OCI-LY3 (cell line): ENCODE measurements at regions not wholly inside any gene's neighbourhood (a gene's known extent, or its start where the extent isn't known, plus 50 kb on each side); places are given as distances from the start of the nearest gene placed in this dataset.
A peak's percentile ranks its signal among the peaks of the same experiment; 100 is the strongest.

Experiments
- H2AFZ ChIP-seq: fragments of 200-600, 300-600 bp; shearing (Covaris generic); 2 replicates; pipeline ENCODE4 v1.6.0; 2014; ENCODE audit warnings: antibody characterized with exemption, low read depth, low read length
- H3K27ac ChIP-seq: fragments of 200-600, 300-600 bp; sonication (generic); 2 replicates; pipeline ENCODE4 v1.5.1; 2014; ENCODE audit warnings: mild to moderate bottlenecking, low read length, moderate library complexity, mixed read lengths
- H3K27me3 ChIP-seq: fragments of 200-600, 300-600 bp; sonication (generic); 2 replicates; pipeline ENCODE4 v1.6.1; 2014; ENCODE audit warnings: low read depth, low read length, mixed read lengths
- H3K36me3 ChIP-seq: fragments of 200-600, 300-600 bp; sonication (generic); replicated peaks from 2 replicates; pipeline ENCODE3; 2014; ENCODE audit warnings: low read depth, low read length, mixed read lengths
- H3K4me1 ChIP-seq: fragments of 300-600, 200-600 bp; sonication (generic); 2 replicates; pipeline ENCODE4 v1.6.1; 2014; ENCODE audit warnings: low read length, mixed read lengths
- H3K4me2 ChIP-seq: fragments of 200-600, 300-600 bp; sonication (generic); 2 replicates; pipeline ENCODE4 v1.6.1; 2014; ENCODE audit warnings: low read length, mixed read lengths
- H3K4me3 ChIP-seq: fragments of 300-600, 200-600 bp; sonication (generic); 2 replicates; pipeline ENCODE4 v1.5.1; 2014; ENCODE audit warnings: antibody characterized with exemption, mild to moderate bottlenecking, low read length, moderate library complexity
- H3K79me2 ChIP-seq: fragments of 300-600, 200-600 bp; shearing (Covaris generic); 2 replicates; pipeline ENCODE4 v1.6.1; 2014; ENCODE audit warnings: mild to moderate bottlenecking, low read length, mixed read lengths
- H3K9ac ChIP-seq: fragments of 300-600, 200-600 bp; shearing (Covaris generic); 2 replicates; pipeline ENCODE4 v1.6.0; 2014; ENCODE audit warnings: mild to moderate bottlenecking, low read length, moderate library complexity
- H3K9me3 ChIP-seq: fragments of 200-600, 300-600 bp; shearing (Covaris generic); 2 replicates; pipeline ENCODE4 v1.6.1; 2014; ENCODE audit warnings: low read length, mixed read lengths; ENCODE audit not compliant: insufficient read depth
- H4K20me1 ChIP-seq: fragments of 200-600, 300-600 bp; sonication (generic); 2 replicates; pipeline ENCODE4 v1.6.1; 2016; ENCODE audit warnings: low read length, mixed read lengths; ENCODE audit not compliant: insufficient read depth
- CTCF ChIP-seq: fragments of 200-600, 300-600 bp; sonication (generic); IDR thresholded peaks from 2 replicates; pipeline ENCODE4 v1.5.1; 2014; ENCODE audit warnings: antibody characterized with exemption, low read length, low read depth
- EZH2phosphoT487 ChIP-seq: fragments of 200-600 bp; shearing (Covaris generic); IDR thresholded peaks from 2 replicates; pipeline ENCODE4 v1.6.1; 2018; ENCODE audit warnings: antibody characterized with exemption, mixed run types, low read depth

GRCh38 chr2:57888463-57888862 lies 158.1 kb upstream of the VRK2 start:
- H3K9ac ChIP-seq: no peak overlapping the region
- no peak overlapping the region for H3K27ac ChIP-seq
- H3K27me3 ChIP-seq: no peaks in the 10 kb centered on the region
- H4K20me1 ChIP-seq: no peaks in the 10 kb centered on the region
- H2AFZ ChIP-seq: 0 out of 2 replicates have a peak overlapping the region, but pooled peaks have one; percentile 21
- no peaks in the 10 kb centered on the region for H3K36me3 ChIP-seq
- H3K4me3 ChIP-seq: no peak overlapping the region
- TF ChIP-seq EZH2phosphoT487 (no peak), CTCF (no peak)
- H3K79me2 ChIP-seq: no peaks in the 10 kb centered on the region
- H3K9me3 ChIP-seq: no peaks in the 10 kb centered on the region
- no peak overlapping the region for H3K4me2 ChIP-seq
- peaks cover 72% of the 10 kb centered on the region for H3K4me1 ChIP-seq

- H3K36me3 ChIP-seq: no peaks in the 10 kb centered on the region
- H3K79me2 ChIP-seq: no peaks in the 10 kb centered on the region
- TF ChIP-seq CTCF (no peak), EZH2phosphoT487 (no peak)
- H2AFZ ChIP-seq: no peak overlapping the region
- H3K9me3 ChIP-seq: no peaks in the 10 kb centered on the region
- peak overlapping the region; percentile 34; the same call in 1 of the 2 replicates for H3K9ac ChIP-seq
- H4K20me1 ChIP-seq: no peaks in the 10 kb centered on the region
- H3K4me1 ChIP-seq: peaks cover 85% of the 10 kb centered on the region
- no peak overlapping the region for H3K4me3 ChIP-seq
- H3K27me3 ChIP-seq: no peaks in the 10 kb centered on the region
- peak overlapping the region; percentile 59 for H3K27ac ChIP-seq
- H3K4me2 ChIP-seq: peak overlapping the region; percentile 50
These were observed 156.1 kb upstream of the VRK2 start for GRCh38 chr2:57890464-57890863.

GRCh38 chr2:57891086-57891712 lies 155.4 kb upstream of the VRK2 start:
- H3K36me3 ChIP-seq: no peaks in the 10 kb centered on the region

GRCh38 chr2:57892920-57893319 lies 153.7 kb upstream of the VRK2 start:
- TF ChIP-seq CTCF (no peak), EZH2phosphoT487 (no peak)
- peak overlapping the region; percentile 46 for H3K4me3 ChIP-seq
- H3K4me2 ChIP-seq: peak overlapping the region; percentile 65
- H3K27me3 ChIP-seq: no peaks in the 10 kb centered on the region
- H3K4me1 ChIP-seq: peaks cover 66% of the 10 kb centered on the region
- no peaks in the 10 kb centered on the region for H3K36me3 ChIP-seq
- H3K9ac ChIP-seq: peak overlapping the region; percentile 54
- no peaks in the 10 kb centered on the region for H4K20me1 ChIP-seq
- no peaks in the 10 kb centered on the region for H3K79me2 ChIP-seq
- peak overlapping the region; percentile 94 for H3K27ac ChIP-seq
- H2AFZ ChIP-seq: peak overlapping the region; percentile 58
- no peaks in the 10 kb centered on the region for H3K9me3 ChIP-seq

More at GRCh38 chr2:57891086-57891712, 155.4 kb upstream of the VRK2 start:
- Histone ChIP-seq H3K4me2 (peak overlapping the region; percentile 50), H3K9me3 (no peaks in the 10 kb centered on the region), H4K20me1 (no peaks in the 10 kb centered on the region), H3K9ac (peak overlapping the region; percentile 34), H3K4me1 (peaks cover 81% of the 10 kb centered on the region), H3K4me3 (no peak overlapping the region), H3K79me2 (no peaks in the 10 kb centered on the region), H2AFZ (no peak overlapping the region), H3K27ac (peak overlapping the region; percentile 59), H3K27me3 (no peaks in the 10 kb centered on the region)
- TF ChIP-seq CTCF (no peak), EZH2phosphoT487 (no peak)
